SK-N-SH (cell line): ENCODE measurements at regions not wholly inside any gene's neighbourhood (a gene's known extent, or its start where the extent isn't known, plus 50 kb on each side); places are given as distances from the start of the nearest gene placed in this dataset.

Source experiments
- CTCF ChIA-PET: fragments of 300-600, 350-600 bp; formaldehyde crosslinking; extraction: SDS; loops from one replicate; lab custom pipeline; 2021; lab: Yijun Ruan, JAX
- POLR2A ChIA-PET: fragments of 350-600 bp; sonication (Branson Sonifier 250); formaldehyde crosslinking; extraction: SDS; loops from one replicate; lab custom pipeline; 2020; ENCODE audit warnings: antibody characterized with exemption, inconsistent platforms; lab: Yijun Ruan, JAX
- DNase-seq: peaks from one replicate; pipeline ENCODE4 v3.0.0; 2012
- H2AFZ ChIP-seq: fragments of 200-600 bp; sonication (generic); 2 replicates; pipeline ENCODE4 v1.8.1; 2016; ENCODE audit warnings: antibody characterized with exemption, mild to moderate bottlenecking, low read depth
- H3F3A ChIP-seq: fragments of 200-600 bp; sonication (generic); replicated peaks from 2 replicates; pipeline ENCODE3; 2016; ENCODE audit warnings: antibody characterized with exemption, mild to moderate bottlenecking; ENCODE audit not compliant: insufficient read depth
- H3K27ac ChIP-seq, 2 experiments: fragments of 200-500 bp in 1 of 2; fragments of 200-600 bp in 1 of 2; sonication (Bioruptor generic) in 1 of 2; sonication (generic), shearing (Covaris generic) in 1 of 2; 2 replicates each; pipeline versions ENCODE4 v1.5.1 to v1.6.1; 2014 to 2016; ENCODE audit warnings: low read depth in 2 of 2, inconsistent platforms in 1 of 2, low read length in 1 of 2, mild to moderate bottlenecking in 1 of 2, mixed read lengths in 1 of 2
- H3K27me3 ChIP-seq: fragments of 200-600 bp; sonication (generic), shearing (Covaris generic); 2 replicates; pipeline ENCODE4 v1.6.1; 2016; ENCODE audit warnings: mixed run types; ENCODE audit not compliant: insufficient read depth
- H3K36me3 ChIP-seq, 2 experiments: fragments of 200-500 bp in 1 of 2; fragments of 200-600 bp in 1 of 2; sonication (Bioruptor generic) in 1 of 2; sonication (generic) in 1 of 2; replicated peaks in 1 of 2; 2 replicates each; pipeline versions ENCODE3 to v1.5.1; 2014 to 2016; ENCODE audit warnings: low read length in 1 of 2, mild to moderate bottlenecking in 1 of 2; ENCODE audit not compliant: insufficient read depth in 2 of 2, control insufficient read depth in 1 of 2
- H3K4me1 ChIP-seq, 2 experiments: fragments of 200-500 bp in 1 of 2; fragments of 200-600 bp in 1 of 2; sonication (Bioruptor generic) in 1 of 2; sonication (generic), shearing (Covaris generic) in 1 of 2; 2 replicates each; pipeline versions ENCODE4 v1.5.1 to v1.6.1; 2014 to 2016; ENCODE audit warnings: low read depth in 1 of 2, low read length in 1 of 2, mixed run types in 1 of 2; ENCODE audit not compliant: insufficient read depth in 2 of 2, control insufficient read depth in 1 of 2
- H3K4me2 ChIP-seq: fragments of 200-600 bp; sonication (generic), shearing (Covaris generic); 2 replicates; pipeline ENCODE4 v1.6.1; 2017; ENCODE audit warnings: mixed run types
- H3K4me3 ChIP-seq, 2 experiments: fragments of 200-500 bp in 1 of 2; fragments of 200-600 bp in 1 of 2; sonication (Bioruptor generic) in 1 of 2; sonication (generic), shearing (Covaris generic) in 1 of 2; 2 replicates each; pipeline versions ENCODE4 v1.5.1 to v1.8.1; 2014 to 2016; ENCODE audit warnings: low read depth in 2 of 2, inconsistent platforms in 1 of 2, low read length in 1 of 2, mild to moderate bottlenecking in 1 of 2, mixed read lengths in 1 of 2, moderate library complexity in 1 of 2
- H3K79me2 ChIP-seq: fragments of 200-600 bp; sonication (generic); 2 replicates; pipeline ENCODE4 v1.8.1; 2017; ENCODE audit warnings: mild to moderate bottlenecking; ENCODE audit not compliant: insufficient read depth
- H3K9ac ChIP-seq: fragments of 200-600 bp; sonication (generic); 2 replicates; pipeline ENCODE4 v1.6.1; 2017; ENCODE audit warnings: mixed run types
- H3K9me2 ChIP-seq: fragments of 200-600 bp; sonication (generic); 2 replicates; pipeline ENCODE4 v1.6.1; 2017; ENCODE audit warnings: mixed run types
- H3K9me3 ChIP-seq: fragments of 200-600 bp; sonication (generic); 2 replicates; pipeline ENCODE4 v1.6.1; 2017; ENCODE audit warnings: mixed run types, mild to moderate bottlenecking, moderate library complexity
- H4K20me1 ChIP-seq: fragments of 200-600 bp; sonication (generic); 2 replicates; pipeline ENCODE4 v1.6.1; 2017; ENCODE audit warnings: mild to moderate bottlenecking, mixed run types; ENCODE audit not compliant: insufficient read depth
- CHD2 ChIP-seq: fragments of 150-350 bp; IDR thresholded peaks from 2 replicates; pipeline ENCODE4 v1.6.1; 2018; ENCODE audit warnings: low read length; ENCODE audit not compliant: partially characterized antibody
- ELF1 ChIP-seq: IDR thresholded peaks from 2 replicates; pipeline ENCODE4 v1.4.0; 2012
- FOSL2 ChIP-seq: IDR thresholded peaks from 2 replicates; pipeline ENCODE4 v1.4.0; 2012; ENCODE audit warnings: low read depth, mild to moderate bottlenecking, moderate library complexity, borderline replicate concordance
- FOXM1 ChIP-seq: IDR thresholded peaks from 2 replicates; pipeline ENCODE4 v1.4.0; 2012; ENCODE audit warnings: low read depth, mild to moderate bottlenecking
- GABPA ChIP-seq: IDR thresholded peaks from 2 replicates; pipeline ENCODE4 v1.4.0; 2012; ENCODE audit warnings: low read depth, mild to moderate bottlenecking
- GATA2 ChIP-seq: sonication (generic); formaldehyde crosslinking; IDR thresholded peaks from 2 replicates; pipeline ENCODE4 v1.5.0; 2020; ENCODE audit warnings: mild to moderate bottlenecking, missing genetic modification reagents
- IRF3 ChIP-seq: fragments of 150-350 bp; IDR thresholded peaks from 2 replicates; pipeline ENCODE4 v1.6.1; 2016; ENCODE audit warnings: mild to moderate bottlenecking, low read depth, low read length
- JUND ChIP-seq: IDR thresholded peaks from 2 replicates; pipeline ENCODE4 v1.4.0; 2012
- MEF2A ChIP-seq: IDR thresholded peaks from 2 replicates; pipeline ENCODE4 v1.4.0; 2012; ENCODE audit warnings: low read depth, borderline replicate concordance
- NFIC ChIP-seq: IDR thresholded peaks from 2 replicates; pipeline ENCODE4 v1.4.0; 2012; ENCODE audit warnings: borderline replicate concordance
- NRF1 ChIP-seq: IDR thresholded peaks from 2 replicates; pipeline ENCODE4 v1.6.1; 2012; ENCODE audit warnings: low read depth, mild to moderate bottlenecking, low read length
- POLR2AphosphoS5 ChIP-seq: IDR thresholded peaks from 2 replicates; pipeline ENCODE4 v1.6.1; 2012; ENCODE audit warnings: low read depth, low read length
- REST ChIP-seq: IDR thresholded peaks from 2 replicates; pipeline ENCODE4 v1.6.1; 2012; ENCODE audit warnings: mild to moderate bottlenecking, low read depth, low read length, moderate library complexity
- RFX5 ChIP-seq: IDR thresholded peaks from 2 replicates; pipeline ENCODE4 v1.6.1; 2012; ENCODE audit warnings: mild to moderate bottlenecking, improper control_type of control experiment, low read length
- RXRA ChIP-seq: IDR thresholded peaks from 2 replicates; pipeline ENCODE4 v1.4.0; 2012; ENCODE audit warnings: low read depth, mild to moderate bottlenecking, borderline replicate concordance
- USF1 ChIP-seq: IDR thresholded peaks from 2 replicates; pipeline ENCODE4 v1.4.0; 2012; ENCODE audit warnings: low read depth, borderline replicate concordance
- USF2 ChIP-seq: fragments of 150-350 bp; IDR thresholded peaks from 2 replicates; pipeline ENCODE4 v1.6.1; 2017; ENCODE audit warnings: antibody characterized with exemption, low read length, low read depth, borderline replicate concordance
- YY1 ChIP-seq: IDR thresholded peaks from 2 replicates; pipeline ENCODE4 v1.4.0; 2012; ENCODE audit warnings: low read depth, mild to moderate bottlenecking
- ZBTB33 ChIP-seq: IDR thresholded peaks from 2 replicates; pipeline ENCODE4 v1.4.0; 2012; ENCODE audit warnings: low read depth, borderline replicate concordance
- WGBS: methylation state at CpG from one replicate; pipeline ENCODE4 v1.1.6; 2017; ENCODE audit warnings: low lambda C conversion rate; 5-methylcytosine and 5-hydroxymethylcytosine counted together

GRCh38 chr1:199282751-199283305, 644.0 kb downstream of the PTPRC start:
- TF ChIP-seq USF1: no peak
- no peak for TF ChIP-seq FOXM1
- TF ChIP-seq NRF1: no peak
- TF ChIP-seq GABPA: no peak
- no peak for TF ChIP-seq ZBTB33
- TF ChIP-seq RFX5: no peak
- TF ChIP-seq NFIC: no peak
- TF ChIP-seq FOSL2: no peak
- TF ChIP-seq ELF1: no peak
- TF ChIP-seq POLR2AphosphoS5: no peak
- TF ChIP-seq IRF3: no peak
- TF ChIP-seq GATA2 (CRISPR knock-in tag): no peak
- TF ChIP-seq RXRA: no peak
- no peak for TF ChIP-seq JUND
- TF ChIP-seq REST: no peak
- no peak for TF ChIP-seq MEF2A
- TF ChIP-seq CHD2: no peak
- no peak for TF ChIP-seq YY1
- TF ChIP-seq USF2: no peak
- Histone ChIP-seq H3K9ac (no peak overlapping the region), H3K79me2 (no peaks in the 10 kb centered on the region), H3K4me3 (no peak overlapping the region), H3K4me1 (peaks cover 0 to 6% of the 10 kb centered on the region in 2 experiments; a peak in 1 of 4 replicates), H4K20me1 (no peaks in the 10 kb centered on the region), H3K27me3 (no peaks in the 10 kb centered on the region), H2AFZ (no peak overlapping the region), H3K36me3 (no peaks in the 10 kb centered on the region), H3K27ac (no peak overlapping the region), H3K9me2 (no peaks in the 10 kb centered on the region), H3K9me3 (no peaks in the 10 kb centered on the region), H3F3A (no peaks in the 10 kb centered on the region), H3K4me2 (no peak overlapping the region)
- ChIA-PET CTCF (interaction anchor here (1.2 kb wide), 1 partner anchor 170 kb away, joined by 3 read pairs; no protein-coding TSS in a partner anchor), POLR2A (no interaction called here)
- no peak for DNase-seq
- WGBS: 85% methylated on average over 3 of the region's 3 CpGs
